22Rv1 (cell line): ENCODE measurements at regions not wholly inside any gene's neighbourhood (a gene's known extent, or its start where the extent isn't known, plus 50 kb on each side); places are given as distances from the start of the nearest gene placed in this dataset.

Source experiments
- ZFX ChIP-seq: fragments of 450-650 bp; IDR thresholded peaks from 2 replicates; pipeline ENCODE4 v1.6.1; 2017; ENCODE audit warnings: antibody characterized with exemption, borderline replicate concordance
- TF ChIP-seq, protein P1 (sequence below): fragments of 450-650 bp; IDR thresholded peaks from 2 replicates; pipeline ENCODE4 v1.5.1; 2017; ENCODE audit warnings: mild to moderate bottlenecking

DNA sequence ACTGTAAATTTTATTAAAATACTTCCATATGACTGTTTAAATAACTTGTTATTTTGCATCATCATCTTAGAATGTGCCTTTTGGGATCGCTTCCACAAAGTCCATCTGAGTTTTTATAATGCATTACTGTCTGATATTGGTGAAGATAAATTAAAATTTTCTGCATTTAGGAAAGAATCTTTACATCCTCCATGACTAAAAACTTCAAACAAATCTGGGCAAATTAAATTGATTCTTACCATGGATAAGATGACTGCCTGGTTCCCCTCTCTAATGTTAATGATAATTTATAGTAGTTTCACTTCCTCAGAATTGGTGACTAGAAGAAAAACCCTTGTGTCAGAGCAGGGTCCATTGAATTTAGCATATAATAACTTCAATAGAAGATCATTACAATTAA lies 94.7 kb upstream of the SLC38A4 start:
- TF ChIP-seq, protein P1, sequence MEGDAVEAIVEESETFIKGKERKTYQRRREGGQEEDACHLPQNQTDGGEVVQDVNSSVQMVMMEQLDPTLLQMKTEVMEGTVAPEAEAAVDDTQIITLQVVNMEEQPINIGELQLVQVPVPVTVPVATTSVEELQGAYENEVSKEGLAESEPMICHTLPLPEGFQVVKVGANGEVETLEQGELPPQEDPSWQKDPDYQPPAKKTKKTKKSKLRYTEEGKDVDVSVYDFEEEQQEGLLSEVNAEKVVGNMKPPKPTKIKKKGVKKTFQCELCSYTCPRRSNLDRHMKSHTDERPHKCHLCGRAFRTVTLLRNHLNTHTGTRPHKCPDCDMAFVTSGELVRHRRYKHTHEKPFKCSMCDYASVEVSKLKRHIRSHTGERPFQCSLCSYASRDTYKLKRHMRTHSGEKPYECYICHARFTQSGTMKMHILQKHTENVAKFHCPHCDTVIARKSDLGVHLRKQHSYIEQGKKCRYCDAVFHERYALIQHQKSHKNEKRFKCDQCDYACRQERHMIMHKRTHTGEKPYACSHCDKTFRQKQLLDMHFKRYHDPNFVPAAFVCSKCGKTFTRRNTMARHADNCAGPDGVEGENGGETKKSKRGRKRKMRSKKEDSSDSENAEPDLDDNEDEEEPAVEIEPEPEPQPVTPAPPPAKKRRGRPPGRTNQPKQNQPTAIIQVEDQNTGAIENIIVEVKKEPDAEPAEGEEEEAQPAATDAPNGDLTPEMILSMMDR: no peak
- no peak for TF ChIP-seq ZFX
